Osteoblast (primary cell): ENCODE measurements at regions not wholly inside any gene's neighbourhood (a gene's known extent, or its start where the extent isn't known, plus 50 kb on each side); places are given as distances from the start of the nearest gene placed in this dataset.
A peak's percentile ranks its signal among the peaks of the same experiment; 100 is the strongest.

Experiments
- DNase-seq: peaks from one replicate; pipeline ENCODE4 v3.0.0; 2011; ENCODE audit warnings: low spot score, mixed read lengths; ENCODE audit not compliant: insufficient read length; ENCODE audit errors: missing footprints
- H2AFZ ChIP-seq: 2 replicates; pipeline ENCODE4 v1.6.0; 2011; ENCODE audit warnings: mild to moderate bottlenecking, low read length
- H3K27ac ChIP-seq: 2 replicates; pipeline ENCODE4 v1.5.1; 2011; ENCODE audit warnings: mild to moderate bottlenecking, low read depth, low read length, moderate library complexity
- H3K27me3 ChIP-seq: 2 replicates; pipeline ENCODE4 v1.6.0; 2012; ENCODE audit warnings: mild to moderate bottlenecking, control low read depth, inconsistent platforms, low read length, moderate library complexity; ENCODE audit not compliant: insufficient read depth
- H3K36me3 ChIP-seq: 2 replicates; pipeline ENCODE4 v1.5.1; 2011; ENCODE audit warnings: mild to moderate bottlenecking, low read length, control low read depth, moderate library complexity; ENCODE audit not compliant: insufficient read depth
- H3K4me1 ChIP-seq: 2 replicates; pipeline ENCODE4 v1.5.1; 2011; ENCODE audit warnings: mild to moderate bottlenecking, low read length, control low read depth, moderate library complexity; ENCODE audit not compliant: insufficient read depth
- H3K4me2 ChIP-seq: 2 replicates; pipeline ENCODE4 v1.6.0; 2011; ENCODE audit warnings: mild to moderate bottlenecking, low read length; ENCODE audit not compliant: insufficient read depth
- H3K4me3 ChIP-seq: fragments of 200-600 bp; sonication (generic); 3 replicates; pipeline ENCODE4 v1.5.1; 2012; ENCODE audit warnings: mild to moderate bottlenecking, low read length, inconsistent platforms; ENCODE audit not compliant: insufficient read depth
- H3K79me2 ChIP-seq: 2 replicates; pipeline ENCODE4 v1.6.0; 2012; ENCODE audit warnings: mild to moderate bottlenecking, low read length, control low read depth, inconsistent platforms; ENCODE audit not compliant: insufficient read depth
- H3K9me3 ChIP-seq: 2 replicates; pipeline ENCODE4 v1.5.1; 2011; ENCODE audit warnings: low read depth, low read length, control low read depth
- H4K20me1 ChIP-seq: 2 replicates; pipeline ENCODE4 v1.6.0; 2012; ENCODE audit warnings: mild to moderate bottlenecking, low read length, control low read depth; ENCODE audit not compliant: insufficient read depth
- CTCF ChIP-seq: IDR thresholded peaks from 2 replicates; pipeline ENCODE4 v1.5.1; 2011; ENCODE audit warnings: mild to moderate bottlenecking, low read depth, low read length, moderate library complexity; ENCODE audit errors: extremely low read depth

- Histone ChIP-seq H2AFZ (no peak overlapping the region), H3K9me3 (no peaks in the 10 kb centered on the region), H3K4me1 (no peaks in the 10 kb centered on the region), H3K36me3 (no peaks in the 10 kb centered on the region), H3K79me2 (no peaks in the 10 kb centered on the region), H3K4me3 (no peak overlapping the region), H3K4me2 (no peak overlapping the region), H3K27me3 (no peaks in the 10 kb centered on the region), H3K27ac (no peak overlapping the region), H4K20me1 (no peaks in the 10 kb centered on the region)
- no peak for TF ChIP-seq CTCF
- DNase-seq = no peak
These were observed 161.7 kb upstream of the USP24 start for GRCh38 chr1:55376897-55377296.

GRCh38 chr1:55375617-55376258 lies 160.6 kb upstream of the USP24 start:
- no peaks in the 10 kb centered on the region for H4K20me1 ChIP-seq
- no peak overlapping the region for H3K4me3 ChIP-seq
- DNase-seq = no peak
- no peaks in the 10 kb centered on the region for H3K4me1 ChIP-seq
- H2AFZ ChIP-seq = no peak overlapping the region
- no peak overlapping the region for H3K4me2 ChIP-seq
- H3K27me3 ChIP-seq = no peaks in the 10 kb centered on the region
- no peak overlapping the region for H3K27ac ChIP-seq
- no peaks in the 10 kb centered on the region for H3K9me3 ChIP-seq
- H3K36me3 ChIP-seq = no peaks in the 10 kb centered on the region
- no peaks in the 10 kb centered on the region for H3K79me2 ChIP-seq
- TF ChIP-seq CTCF = peak; percentile 93

GRCh38 chr1:55374801-55375616 lies 159.8 kb upstream of the USP24 start:
- H3K79me2 ChIP-seq = no peaks in the 10 kb centered on the region
- H3K27ac ChIP-seq = no peak overlapping the region
- TF ChIP-seq CTCF = no peak
- H4K20me1 ChIP-seq = no peaks in the 10 kb centered on the region
- DNase-seq = no peak
- no peak overlapping the region for H2AFZ ChIP-seq
- no peaks in the 10 kb centered on the region for H3K9me3 ChIP-seq
- H3K4me2 ChIP-seq = no peak overlapping the region
- H3K4me3 ChIP-seq = no peak overlapping the region
- no peaks in the 10 kb centered on the region for H3K36me3 ChIP-seq
- no peaks in the 10 kb centered on the region for H3K27me3 ChIP-seq
- no peaks in the 10 kb centered on the region for H3K4me1 ChIP-seq

GRCh38 chr1:55374216-55374615 lies 159.1 kb upstream of the USP24 start:
- Histone ChIP-seq H3K27me3 (no peaks in the 10 kb centered on the region), H3K27ac (no peak overlapping the region), H3K4me1 (peaks cover 3% of the 10 kb centered on the region), H3K4me3 (no peak overlapping the region), H4K20me1 (no peaks in the 10 kb centered on the region), H2AFZ (no peak overlapping the region), H3K36me3 (no peaks in the 10 kb centered on the region), H3K4me2 (no peak overlapping the region), H3K9me3 (no peaks in the 10 kb centered on the region), H3K79me2 (no peaks in the 10 kb centered on the region)
- DNase-seq = no peak
- TF ChIP-seq CTCF = no peak
